H1 (cell line): ENCODE measurements at regions not wholly inside any gene's neighbourhood (a gene's known extent, or its start where the extent isn't known, plus 50 kb on each side); places are given as distances from the start of the nearest gene placed in this dataset.

ENCODE experiments used
- CTCF ChIA-PET: fragments of 300-600 bp; sonication (Branson Sonifier 250); formaldehyde crosslinking; loops from one replicate; lab custom pipeline; 2021; ENCODE audit not compliant: partially characterized antibody; lab: Charles Lee
- POLR2A ChIA-PET: fragments of 300-600 bp; sonication (Branson Sonifier 250); formaldehyde crosslinking; loops from one replicate; lab custom pipeline; 2021; ENCODE audit warnings: inconsistent platforms; ENCODE audit not compliant: partially characterized antibody; lab: Charles Lee
- DNase-seq, 2 experiments: peaks; one replicate each; pipeline versions ENCODE4 v3.0.0 to v3.0.0-alpha.2; 2010 to 2022; ENCODE audit warnings: low spot score in 2 of 2, low read depth in 1 of 2, mixed read lengths in 1 of 2
- FAIRE-seq: peaks from 2 replicates; lab custom pipeline; 2011; peaks lifted over from hg19 to GRCh38; lab: Jason Lieb, UNC
- H2AFZ ChIP-seq: 2 replicates; pipeline ENCODE4 v1.8.1; 2012; ENCODE audit warnings: low read length, inconsistent platforms
- H2AK5ac ChIP-seq: 2 replicates; pipeline ENCODE4 v1.6.1; 2013; ENCODE audit warnings: low read depth, low read length
- H2BK120ac ChIP-seq: replicated peaks from 2 replicates; pipeline ENCODE3; 2013; ENCODE audit warnings: low read depth, low read length, inconsistent platforms
- H2BK12ac ChIP-seq: 2 replicates; pipeline ENCODE4 v1.6.1; 2013; ENCODE audit warnings: low read depth, low read length
- H2BK15ac ChIP-seq: 2 replicates; pipeline ENCODE4 v1.6.1; 2013; ENCODE audit warnings: low read length
- H2BK20ac ChIP-seq: 2 replicates; pipeline ENCODE4 v1.6.1; 2013; ENCODE audit warnings: low read length
- H2BK5ac ChIP-seq: 2 replicates; pipeline ENCODE4 v1.6.1; 2013; ENCODE audit warnings: low read depth, low read length
- H3K14ac ChIP-seq: 2 replicates; pipeline ENCODE4 v1.6.1; 2013; ENCODE audit warnings: inconsistent platforms; ENCODE audit not compliant: insufficient read length
- H3K18ac ChIP-seq: 2 replicates; pipeline ENCODE4 v1.6.1; 2013; ENCODE audit warnings: low read length; ENCODE audit errors: extremely low read depth
- H3K23ac ChIP-seq: 2 replicates; pipeline ENCODE4 v1.6.1; 2013; ENCODE audit warnings: inconsistent platforms; ENCODE audit not compliant: insufficient read length
- H3K23me2 ChIP-seq: 2 replicates; pipeline ENCODE4 v1.6.1; 2013; ENCODE audit warnings: low read depth, low read length
- H3K27ac ChIP-seq: 2 replicates; pipeline ENCODE4 v1.6.1; 2011; ENCODE audit warnings: low read depth, low read length, inconsistent platforms
- H3K27me3 ChIP-seq, 4 experiments: replicated peaks in 1 of 4; 1 replicate in 1 of 4; 2 replicates in 3 of 4; pipeline versions ENCODE4 v1.6.1 to v1.8.1; 2011 to 2013; ENCODE audit warnings: low read length in 3 of 4, mild to moderate bottlenecking in 3 of 4, inconsistent platforms in 2 of 4, mixed read lengths in 2 of 4, moderate library complexity in 1 of 4; ENCODE audit not compliant: control insufficient read depth in 3 of 4, insufficient read depth in 3 of 4; ENCODE audit errors: extremely low read depth in 1 of 4
- H3K36me3 ChIP-seq, 4 experiments: 2 replicates each; pipeline versions ENCODE4 v1.6.1 to v1.8.1; 2011 to 2013; ENCODE audit warnings: mild to moderate bottlenecking in 4 of 4, low read length in 3 of 4, moderate library complexity in 2 of 4, control low read depth in 1 of 4, inconsistent platforms in 1 of 4; ENCODE audit not compliant: insufficient read depth in 4 of 4, control insufficient read depth in 2 of 4
- H3K4ac ChIP-seq: replicated peaks from 2 replicates; pipeline ENCODE3; 2013; ENCODE audit warnings: low read length, low read depth, mixed read lengths, inconsistent platforms; ENCODE audit not compliant: insufficient read length
- H3K4me1 ChIP-seq, 4 experiments: replicated peaks in 1 of 4; 1 replicate in 1 of 4; 2 replicates in 3 of 4; pipeline versions ENCODE4 v1.6.1 to v1.8.1; 2011 to 2013; ENCODE audit warnings: low read length in 3 of 4, inconsistent platforms in 2 of 4, mixed read lengths in 1 of 4; ENCODE audit not compliant: insufficient read depth in 4 of 4, control insufficient read depth in 3 of 4
- H3K4me2 ChIP-seq, 2 experiments: 2 replicates each; pipeline versions ENCODE4 v1.6.1 to v1.8.1; 2011 to 2013; ENCODE audit warnings: low read depth in 2 of 2, low read length in 2 of 2, control low read depth in 1 of 2, inconsistent platforms in 1 of 2, mild to moderate bottlenecking in 1 of 2; ENCODE audit not compliant: insufficient read depth in 1 of 2
- H3K4me3 ChIP-seq, 4 experiments: fragments of 200-600, 300-600 bp in 1 of 4; sonication (generic), shearing (Covaris generic), sonication (Bioruptor Twin) in 1 of 4; 2 replicates each; pipeline versions ENCODE4 v1.5.1 to v1.8.1; 2011 to 2016; ENCODE audit warnings: low read length in 4 of 4, low read depth in 3 of 4, control low read depth in 2 of 4, inconsistent platforms in 2 of 4, mild to moderate bottlenecking in 2 of 4, mixed read lengths in 1 of 4, moderate library complexity in 1 of 4; ENCODE audit not compliant: insufficient read depth in 2 of 4; ENCODE audit errors: extremely low read depth in 1 of 4
- H3K56ac ChIP-seq: replicated peaks from 2 replicates; pipeline ENCODE3; 2013; ENCODE audit warnings: low read depth, mild to moderate bottlenecking, mixed read lengths, low read length, inconsistent platforms; ENCODE audit not compliant: insufficient read length
- H3K79me1 ChIP-seq: 2 replicates; pipeline ENCODE4 v1.6.1; 2013; ENCODE audit warnings: low read depth, low read length, control low read depth
- H3K79me2 ChIP-seq, 2 experiments: 2 replicates each; pipeline versions ENCODE4 v1.6.1 to v1.8.1; 2012 to 2013; ENCODE audit warnings: low read length in 2 of 2, mild to moderate bottlenecking in 2 of 2, inconsistent platforms in 1 of 2; ENCODE audit not compliant: insufficient read depth in 2 of 2, control insufficient read depth in 1 of 2
- H3K9ac ChIP-seq, 4 experiments: replicated peaks in 1 of 4; 1 replicate in 1 of 4; 2 replicates in 3 of 4; pipeline versions ENCODE4 v1.6.1 to v1.8.1; 2011 to 2013; ENCODE audit warnings: low read depth in 3 of 4, low read length in 3 of 4, control low read depth in 2 of 4, mild to moderate bottlenecking in 2 of 4, moderate library complexity in 2 of 4, inconsistent platforms in 1 of 4; ENCODE audit errors: extremely low read depth in 1 of 4
- H3K9me3 ChIP-seq, 2 experiments: 2 replicates each; pipeline versions ENCODE4 v1.6.1 to v1.8.1; 2012 to 2013; ENCODE audit warnings: mild to moderate bottlenecking in 2 of 2, moderate library complexity in 2 of 2, control low read depth in 1 of 2, inconsistent platforms in 1 of 2, low read depth in 1 of 2, low read length in 1 of 2, mixed read lengths in 1 of 2; ENCODE audit not compliant: insufficient read depth in 2 of 2
- H4K20me1 ChIP-seq, 2 experiments: replicated peaks in 1 of 2; 2 replicates each; pipeline versions ENCODE3 to v1.8.1; 2011 to 2013; ENCODE audit warnings: inconsistent platforms in 2 of 2, low read length in 2 of 2, mild to moderate bottlenecking in 1 of 2; ENCODE audit not compliant: insufficient read depth in 2 of 2, control insufficient read depth in 1 of 2
- H4K5ac ChIP-seq: 2 replicates; pipeline ENCODE4 v1.6.1; 2013; ENCODE audit warnings: low read length, low read depth, mixed read lengths, inconsistent platforms; ENCODE audit not compliant: insufficient read length
- H4K8ac ChIP-seq: 2 replicates; pipeline ENCODE4 v1.8.0; 2013; ENCODE audit warnings: mild to moderate bottlenecking, moderate library complexity, low read length, inconsistent platforms; ENCODE audit not compliant: insufficient read depth; ENCODE audit errors: extremely low read depth
- H4K91ac ChIP-seq: replicated peaks from 2 replicates; pipeline ENCODE3; 2013; ENCODE audit warnings: low read length, mixed read lengths, inconsistent platforms; ENCODE audit not compliant: insufficient read length
- ATF3 ChIP-seq: IDR thresholded peaks from 2 replicates; pipeline ENCODE4 v1.6.1; 2011; ENCODE audit warnings: low read depth, mild to moderate bottlenecking, low read length; ENCODE audit not compliant: insufficient read depth
- EZH2 ChIP-seq: fragments of 200-600 bp; sonication (generic); IDR thresholded peaks from 2 replicates; pipeline ENCODE4 v1.7.1; 2012; ENCODE audit warnings: low read depth, mild to moderate bottlenecking, moderate library complexity, low read length, inconsistent platforms; ENCODE audit not compliant: severe bottlenecking
- GTF2F1 ChIP-seq: IDR thresholded peaks from 2 replicates; pipeline ENCODE4 v1.6.1; 2012; ENCODE audit warnings: low read depth, low read length, improper control_type of control experiment, borderline replicate concordance
- WGBS, 2 experiments: shearing (Covaris generic) in 1 of 2; methylation state at CpG; one replicate each; pipeline versions ENCODE4 v1.1.6 to v1.1.7; 2013 to 2015; ENCODE audit warnings: low lambda C conversion rate in 2 of 2, mixed read lengths in 2 of 2, inconsistent platforms in 1 of 2, low coverage in 1 of 2, missing lambda C conversion rate in 1 of 2; ENCODE audit not compliant: insufficient replicate concordance in 2 of 2, insufficient coverage in 1 of 2, insufficient read length in 1 of 2; ENCODE audit errors: extremely low coverage in 1 of 2, missing lambda C conversion rate in 1 of 2; 5-methylcytosine and 5-hydroxymethylcytosine counted together

- Histone ChIP-seq H3K18ac (no peak overlapping the region), H3K14ac (no peak overlapping the region), H3K56ac (no peak overlapping the region), H3K4me2 (no peak overlapping the region), H2AFZ (no peak overlapping the region; the same call in 1 of the 2 replicates), H2AK5ac (no peak overlapping the region), H3K4me3 (no peak overlapping the region), H4K20me1 (no peaks in the 10 kb centered on the region), H4K91ac (no peak overlapping the region), H2BK12ac (no peak overlapping the region), H3K9ac (no peak overlapping the region), H2BK20ac (no peak overlapping the region), H3K9me3 (no peaks in the 10 kb centered on the region; a peak in 1 of 4 replicates), H3K4me1 (no peaks in the 10 kb centered on the region), H3K23me2 (no peaks in the 10 kb centered on the region), H2BK15ac (no peak overlapping the region), H2BK120ac (no peak overlapping the region), H4K8ac (no peak overlapping the region), H3K4ac (no peak overlapping the region), H2BK5ac (no peak overlapping the region), H3K36me3 (no peaks in the 10 kb centered on the region), H3K79me1 (no peaks in the 10 kb centered on the region), H3K23ac (no peak overlapping the region), H4K5ac (no peak overlapping the region), H3K27ac (no peak overlapping the region), H3K79me2 (no peaks in the 10 kb centered on the region), H3K27me3 (no peaks in the 10 kb centered on the region)
- FAIRE-seq (no peak), DNase-seq (no peak)
- TF ChIP-seq EZH2 = no peak
- TF ChIP-seq GTF2F1 = no peak
- no peak for TF ChIP-seq ATF3
- ChIA-PET POLR2A (no interaction called here), CTCF (interaction anchor here (0.5 to 0.6 kb wide), 2 partner anchors 149 to 1434 kb away, joined by 3 read pairs; no protein-coding TSS in a partner anchor)
- 89% methylated on average over 4 of the region's 4 CpGs; no CpG with 5 or more reads in 1 of the 2 experiments for WGBS, 2 experiments
These were observed 590.5 kb upstream of the SLC35B3 start for GRCh38 chr6:9025796-9026394.
